GM21381 (cell line): ENCODE measurements at regions not wholly inside any gene's neighbourhood (a gene's known extent, or its start where the extent isn't known, plus 50 kb on each side); places are given as distances from the start of the nearest gene placed in this dataset.

Source experiments
- ATAC-seq: cut with Tn5 transposase; IDR thresholded peaks from one replicate; pipeline ENCODE4 v1.9.1; 2021; ENCODE audit warnings: mild to moderate bottlenecking, moderate library complexity; ENCODE audit not compliant: unreplicated experiment

GRCh38 chr1:232386721-232387510 lies 243.0 kb downstream of the SIPA1L2 start:
- ATAC-seq, result no peak

- ATAC-seq, result no peak
Observed at GRCh38 chr1:232386294-232386693, 243.6 kb downstream of the SIPA1L2 start.

- ATAC-seq, result no peak
Observed at GRCh38 chr1:232385221-232385620, 244.7 kb downstream of the SIPA1L2 start.

GRCh38 chr1:232384171-232384883 lies 245.6 kb downstream of the SIPA1L2 start:
- no peak for ATAC-seq

GRCh38 chr1:232383455-232384123 lies 246.3 kb downstream of the SIPA1L2 start:
- no peak for ATAC-seq

- no peak for ATAC-seq
Observed at GRCh38 chr1:232382671-232383070, 247.3 kb downstream of the SIPA1L2 start.

GRCh38 chr1:232381394-232382100 lies 248.4 kb downstream of the SIPA1L2 start:
- no peak for ATAC-seq

- ATAC-seq, result no peak
Observed at GRCh38 chr1:232380596-232380995, 249.3 kb downstream of the SIPA1L2 start.

GRCh38 chr1:232380131-232380530 lies 249.8 kb downstream of the SIPA1L2 start:
- ATAC-seq, result no peak

GRCh38 chr1:232379063-232379434 lies 250.9 kb downstream of the SIPA1L2 start:
- ATAC-seq, result no peak

GRCh38 chr1:232378266-232379062 lies 251.5 kb downstream of the SIPA1L2 start:
- no peak for ATAC-seq

- ATAC-seq, result no peak
Observed at GRCh38 chr1:232377494-232377770, 252.5 kb downstream of the SIPA1L2 start.

- no peak for ATAC-seq
Observed at GRCh38 chr1:232376632-232377493, 253.1 kb downstream of the SIPA1L2 start.

- no peak for ATAC-seq
Observed at GRCh38 chr1:232372841-232373440, 257.0 kb downstream of the SIPA1L2 start.

- ATAC-seq, result no peak
Observed at GRCh38 chr1:232372431-232372830, 257.5 kb downstream of the SIPA1L2 start.

- no peak for ATAC-seq
Observed at GRCh38 chr1:232369451-232370296, 260.3 kb downstream of the SIPA1L2 start.

GRCh38 chr1:232368821-232369321 lies 261.1 kb downstream of the SIPA1L2 start:
- ATAC-seq, result no peak

GRCh38 chr1:232367293-232367692 lies 262.6 kb downstream of the SIPA1L2 start:
- ATAC-seq, result no peak
